ENCODE measurements at regions not wholly inside any gene's neighbourhood (a gene's known extent, or its start where the extent isn't known, plus 50 kb on each side); places are given as distances from the start of the nearest gene placed in this dataset.

DNA sequence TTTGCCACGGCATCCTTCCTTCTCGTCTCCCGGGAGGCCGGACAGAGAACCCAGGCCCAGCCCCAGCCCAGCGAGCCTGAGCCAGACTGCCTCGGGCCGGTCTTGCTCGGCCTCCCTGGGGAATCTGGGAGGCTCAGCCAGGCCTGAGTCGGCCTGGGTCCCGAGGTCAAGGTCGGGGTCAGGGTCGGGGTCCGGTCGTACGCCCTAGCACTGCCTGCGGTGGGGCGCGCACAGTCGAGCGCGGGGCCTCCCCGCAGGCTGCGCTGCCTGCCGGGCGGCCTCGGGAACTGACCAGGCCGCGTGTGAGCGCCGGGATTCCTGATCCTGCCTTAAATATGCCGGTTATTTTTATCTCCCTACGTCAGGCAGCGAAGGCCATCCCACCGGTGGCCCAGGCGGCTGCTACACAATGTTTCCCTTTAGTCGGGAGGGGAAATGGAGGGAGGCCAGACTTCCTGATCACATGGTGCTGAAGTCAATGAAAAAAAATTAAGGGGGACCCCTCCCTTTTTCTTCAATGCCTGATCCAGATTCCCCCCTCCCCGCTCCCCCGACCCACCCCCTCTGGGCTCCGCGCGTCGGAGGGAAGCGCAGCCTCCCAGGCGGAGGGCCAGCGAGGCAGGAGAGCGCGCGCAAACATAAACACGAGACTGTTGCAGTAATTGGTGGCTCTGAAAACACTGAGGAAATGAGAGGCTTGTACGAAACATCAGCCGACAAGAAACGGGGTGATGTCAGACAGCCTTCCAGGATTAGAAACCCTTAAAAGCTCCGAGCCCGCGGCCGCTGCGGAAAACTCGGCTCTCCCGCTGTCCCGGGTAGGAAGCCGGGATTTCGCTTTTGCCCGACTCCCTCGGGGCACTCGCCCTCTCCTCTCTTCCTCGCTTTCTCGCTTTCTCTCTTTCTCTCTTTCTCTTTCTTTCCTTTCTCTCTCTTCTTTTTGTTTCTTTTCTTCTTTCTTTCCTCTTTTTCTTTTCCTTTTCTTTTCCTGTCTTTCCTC, 148.2 kb upstream of the KLF4 start:
- H3K27me3 ChIP-seq = no peaks in the 10 kb centered on the region
- peak; percentile 82 for DNase-seq
- peaks cover 3% of the 10 kb centered on the region for H3K4me1 ChIP-seq
- TF ChIP-seq, protein P1, sequence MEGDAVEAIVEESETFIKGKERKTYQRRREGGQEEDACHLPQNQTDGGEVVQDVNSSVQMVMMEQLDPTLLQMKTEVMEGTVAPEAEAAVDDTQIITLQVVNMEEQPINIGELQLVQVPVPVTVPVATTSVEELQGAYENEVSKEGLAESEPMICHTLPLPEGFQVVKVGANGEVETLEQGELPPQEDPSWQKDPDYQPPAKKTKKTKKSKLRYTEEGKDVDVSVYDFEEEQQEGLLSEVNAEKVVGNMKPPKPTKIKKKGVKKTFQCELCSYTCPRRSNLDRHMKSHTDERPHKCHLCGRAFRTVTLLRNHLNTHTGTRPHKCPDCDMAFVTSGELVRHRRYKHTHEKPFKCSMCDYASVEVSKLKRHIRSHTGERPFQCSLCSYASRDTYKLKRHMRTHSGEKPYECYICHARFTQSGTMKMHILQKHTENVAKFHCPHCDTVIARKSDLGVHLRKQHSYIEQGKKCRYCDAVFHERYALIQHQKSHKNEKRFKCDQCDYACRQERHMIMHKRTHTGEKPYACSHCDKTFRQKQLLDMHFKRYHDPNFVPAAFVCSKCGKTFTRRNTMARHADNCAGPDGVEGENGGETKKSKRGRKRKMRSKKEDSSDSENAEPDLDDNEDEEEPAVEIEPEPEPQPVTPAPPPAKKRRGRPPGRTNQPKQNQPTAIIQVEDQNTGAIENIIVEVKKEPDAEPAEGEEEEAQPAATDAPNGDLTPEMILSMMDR (IDR thresholded peaks at IDR 0.05) = no peak
- H3K36me3 ChIP-seq = no peaks in the 10 kb centered on the region
- peak overlapping the region; percentile 78 for H3K27ac ChIP-seq
- H3K9me3 ChIP-seq = no peaks in the 10 kb centered on the region
- peak overlapping the region; percentile 24 for H3K4me3 ChIP-seq
- H3K9ac ChIP-seq (ENCODE audit: low read depth in 2 of 2, low read length in 2 of 2) = peak overlapping the region; percentile 32 to 73
- intact Hi-C loops (cut with DNase I) = no loop called here

DNA sequence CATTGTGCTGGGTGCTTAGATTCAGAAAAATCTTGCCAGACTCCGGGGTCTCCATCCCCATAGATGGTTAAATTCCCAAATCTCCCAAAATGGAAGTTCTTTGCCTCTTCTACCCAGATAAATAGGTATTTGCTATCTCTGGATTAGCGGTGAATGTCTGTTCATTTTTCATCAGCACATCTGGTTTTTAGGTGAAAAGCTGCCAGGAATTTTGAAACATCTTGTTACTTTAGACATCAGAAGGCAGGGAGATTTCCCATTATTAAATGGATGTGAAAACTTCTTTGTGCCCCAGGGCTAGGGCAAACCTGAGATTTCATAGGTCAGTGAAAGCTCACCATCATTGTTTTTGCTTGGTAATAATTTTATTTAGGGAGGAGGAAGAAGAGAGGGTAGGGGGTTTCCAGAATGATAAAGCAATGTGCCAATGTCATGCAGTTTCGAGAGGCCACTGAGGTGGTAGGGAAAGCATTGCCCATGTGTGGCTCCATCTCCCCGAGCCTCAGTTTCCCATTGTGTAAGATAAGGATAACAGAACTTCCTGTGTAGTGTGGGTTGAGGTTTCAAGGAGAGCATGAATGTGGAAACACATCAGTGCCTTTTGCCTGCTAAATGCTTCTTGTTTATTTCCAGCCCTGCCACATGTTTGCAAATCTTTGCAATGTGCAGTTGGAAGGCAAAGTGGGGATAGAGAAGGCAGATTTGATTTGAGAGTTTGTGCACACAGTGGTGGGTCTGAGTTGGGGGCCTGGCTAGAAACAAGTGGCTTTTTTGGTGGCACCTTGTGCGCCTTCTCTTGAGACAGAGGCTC, 147.2 kb upstream of the KLF4 start:
- H3K27me3 ChIP-seq = no peaks in the 10 kb centered on the region
- no peak for DNase-seq
- no peaks in the 10 kb centered on the region for H3K36me3 ChIP-seq
- TF ChIP-seq, protein P1 (IDR thresholded peaks at IDR 0.05) = no peak
- H3K9ac ChIP-seq (ENCODE audit: low read depth in 2 of 2, low read length in 2 of 2) = peak overlapping the region; percentile 28 to 73
- H3K9me3 ChIP-seq = no peaks in the 10 kb centered on the region
- H3K4me3 ChIP-seq = no peak overlapping the region
- H3K27ac ChIP-seq = peak overlapping the region; percentile 78
- H3K4me1 ChIP-seq = peaks cover 3% of the 10 kb centered on the region
- intact Hi-C loops (cut with DNase I) = no loop called here

DNA sequence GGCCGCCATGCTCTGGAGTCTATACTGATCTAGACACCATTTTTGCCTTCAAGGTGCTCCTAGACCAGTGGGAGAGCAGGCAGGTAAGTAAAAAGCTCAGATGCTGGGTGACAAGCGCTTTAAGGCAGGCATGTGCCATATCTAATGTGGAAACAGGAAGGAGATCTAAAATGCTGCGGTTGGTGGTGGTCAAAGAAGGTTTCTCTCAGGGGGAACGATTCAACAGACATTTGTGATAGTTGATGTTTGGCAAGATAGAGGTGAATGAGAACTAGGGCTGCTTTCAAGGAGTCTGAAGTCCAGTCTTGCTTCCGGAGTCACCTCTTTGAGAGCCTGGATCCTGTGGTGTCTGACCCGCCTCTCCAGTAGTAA, 146.2 kb upstream of the KLF4 start:
- no peaks in the 10 kb centered on the region for H3K36me3 ChIP-seq
- H3K9ac ChIP-seq (ENCODE audit: low read depth in 2 of 2, low read length in 2 of 2) = no peak overlapping the region
- no peak overlapping the region for H3K4me3 ChIP-seq
- DNase-seq = no peak
- intact Hi-C loops (cut with DNase I) = no loop called here
- H3K27ac ChIP-seq = no peak overlapping the region
- H3K27me3 ChIP-seq = no peaks in the 10 kb centered on the region
- H3K4me1 ChIP-seq = peaks cover 3% of the 10 kb centered on the region
- no peaks in the 10 kb centered on the region for H3K9me3 ChIP-seq
- TF ChIP-seq, protein P1 (IDR thresholded peaks at IDR 0.05) = no peak

DNA sequence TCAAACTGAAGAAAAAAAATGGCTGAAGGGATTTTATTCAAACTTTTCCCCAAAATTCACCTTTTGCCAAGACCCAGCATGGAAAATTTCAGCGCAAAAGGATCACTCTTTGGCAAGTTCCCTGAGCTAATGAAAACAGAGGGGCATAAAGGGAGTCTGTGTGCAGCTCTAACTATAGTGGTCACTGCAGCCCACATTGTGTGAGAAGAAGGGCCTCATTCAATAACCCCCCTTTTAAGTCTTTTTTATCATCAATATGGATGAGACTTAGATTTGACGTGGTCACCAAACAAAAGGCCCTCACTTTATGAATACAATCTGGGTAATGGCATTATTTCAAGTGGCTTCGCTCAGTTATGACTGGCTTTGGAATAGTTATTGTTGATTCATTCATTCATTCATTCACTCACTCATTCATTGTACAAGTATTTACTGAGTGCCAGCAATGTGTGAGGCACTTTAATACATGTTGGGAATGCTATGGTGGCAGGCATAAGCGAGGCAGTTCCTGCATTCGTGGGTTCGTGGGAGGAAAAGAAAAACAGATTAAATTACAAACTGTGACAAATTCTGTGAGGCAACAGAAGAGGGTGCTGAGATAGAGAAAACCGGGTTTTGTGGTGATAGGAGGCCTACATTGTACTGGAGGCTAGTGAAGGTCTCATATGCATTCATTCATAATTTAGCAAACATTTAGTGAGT, 145.7 kb upstream of the KLF4 start:
- no peak for DNase-seq
- no peak overlapping the region for H3K9ac ChIP-seq (ENCODE audit: low read depth in 2 of 2, low read length in 2 of 2)
- intact Hi-C loops (cut with DNase I) = no loop called here
- H3K9me3 ChIP-seq = no peaks in the 10 kb centered on the region
- H3K27me3 ChIP-seq = no peaks in the 10 kb centered on the region
- H3K36me3 ChIP-seq = no peaks in the 10 kb centered on the region
- peaks cover 3% of the 10 kb centered on the region for H3K4me1 ChIP-seq
- no peak overlapping the region for H3K27ac ChIP-seq
- H3K4me3 ChIP-seq = no peak overlapping the region
- TF ChIP-seq, protein P1 (IDR thresholded peaks at IDR 0.05) = no peak

DNA sequence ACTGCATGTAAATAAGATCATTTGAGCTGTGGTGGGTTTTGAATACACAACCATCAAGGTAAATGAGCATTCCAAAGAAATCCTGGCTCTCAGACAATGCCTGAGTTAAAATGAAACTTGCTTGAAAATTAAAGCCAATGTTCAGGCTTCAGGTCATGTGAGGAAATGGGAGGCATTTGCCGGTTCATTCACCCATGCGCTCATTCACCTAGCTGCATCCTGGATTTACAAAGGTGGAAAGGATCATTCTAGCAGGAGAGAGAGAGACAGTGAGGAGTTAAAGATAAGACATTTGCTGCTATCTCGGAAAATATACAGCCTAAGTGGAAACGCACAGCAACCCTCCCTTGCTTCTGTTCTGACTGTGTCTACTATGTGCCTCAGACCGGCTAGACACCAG, 143.8 kb upstream of the KLF4 start:
- Histone ChIP-seq H3K9me3 (no peaks in the 10 kb centered on the region), H3K27me3 (no peaks in the 10 kb centered on the region), H3K9ac (ENCODE audit: low read depth in 2 of 2, low read length in 2 of 2) (no peak overlapping the region), H3K36me3 (no peaks in the 10 kb centered on the region), H3K4me3 (no peak overlapping the region), H3K27ac (no peak overlapping the region), H3K4me1 (peaks cover 3% of the 10 kb centered on the region)
- intact Hi-C loops (cut with DNase I) = no loop called here
- no peak for DNase-seq
- TF ChIP-seq, protein P1 (IDR thresholded peaks at IDR 0.05) = no peak
